Hindlimb muscle (tissue), 1 donor: ENCODE measurements at regions not wholly inside any gene's neighbourhood (a gene's known extent, or its start where the extent isn't known, plus 50 kb on each side); places are given as distances from the start of the nearest gene placed in this dataset.

ENCODE experiments used
- DNase-seq: peaks from one replicate; pipeline ENCODE4 v3.0.0-alpha.2; 2013

DNA sequence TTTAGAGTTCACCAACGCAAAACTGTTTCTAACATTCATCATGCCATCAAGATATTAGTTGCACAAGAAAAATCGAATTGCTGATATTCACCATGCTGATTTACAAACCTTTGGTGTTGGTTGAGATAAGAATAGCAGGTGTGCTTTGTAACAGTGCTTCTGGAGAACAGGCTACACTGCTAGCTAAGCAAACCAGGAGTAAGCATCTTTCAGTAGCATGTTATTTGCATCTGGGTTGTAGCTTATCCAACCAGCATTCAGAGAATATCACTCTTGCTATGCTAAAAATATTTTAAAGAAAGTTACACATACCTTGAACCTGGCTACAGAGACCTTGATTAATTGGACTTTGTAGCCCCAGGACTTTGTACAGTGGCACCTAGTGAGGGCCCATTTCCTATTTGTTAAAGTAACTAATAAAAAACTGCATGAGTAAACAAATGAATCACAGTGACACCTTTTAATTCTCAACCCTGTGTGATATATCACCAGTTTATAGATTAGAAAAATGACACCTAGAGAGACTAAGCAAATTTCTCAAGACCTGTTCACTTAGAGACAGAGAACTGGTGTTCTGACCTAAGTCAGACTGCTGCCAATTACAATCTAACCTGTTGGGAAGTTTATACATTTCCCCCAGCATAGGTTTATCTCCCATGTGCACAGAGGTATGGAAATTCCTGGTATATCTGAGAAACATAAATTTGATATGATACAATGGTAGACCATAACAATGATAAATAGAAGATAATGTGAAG lies 435.5 kb upstream of the TGFBR2 start:
- no peak for DNase-seq

DNA sequence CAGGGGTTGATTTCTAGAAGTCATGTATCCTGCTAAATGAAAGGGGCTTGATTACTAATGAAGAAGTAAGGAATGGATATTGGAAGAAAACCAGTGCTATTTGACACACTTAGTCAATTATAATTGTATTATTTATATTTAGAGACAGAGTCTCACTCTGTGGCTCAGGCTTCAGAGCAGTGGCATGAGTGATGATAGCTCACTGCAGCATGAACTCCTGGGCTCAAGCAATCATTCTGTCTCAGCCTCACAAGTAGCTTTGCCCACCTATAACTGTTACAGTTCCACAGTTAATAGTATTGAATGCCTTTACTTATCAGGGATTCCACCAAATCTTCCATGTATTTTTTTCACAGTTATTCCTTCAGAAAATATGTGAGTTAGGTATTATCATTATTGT lies 432.0 kb upstream of the TGFBR2 start:
- DNase-seq = no peak

DNA sequence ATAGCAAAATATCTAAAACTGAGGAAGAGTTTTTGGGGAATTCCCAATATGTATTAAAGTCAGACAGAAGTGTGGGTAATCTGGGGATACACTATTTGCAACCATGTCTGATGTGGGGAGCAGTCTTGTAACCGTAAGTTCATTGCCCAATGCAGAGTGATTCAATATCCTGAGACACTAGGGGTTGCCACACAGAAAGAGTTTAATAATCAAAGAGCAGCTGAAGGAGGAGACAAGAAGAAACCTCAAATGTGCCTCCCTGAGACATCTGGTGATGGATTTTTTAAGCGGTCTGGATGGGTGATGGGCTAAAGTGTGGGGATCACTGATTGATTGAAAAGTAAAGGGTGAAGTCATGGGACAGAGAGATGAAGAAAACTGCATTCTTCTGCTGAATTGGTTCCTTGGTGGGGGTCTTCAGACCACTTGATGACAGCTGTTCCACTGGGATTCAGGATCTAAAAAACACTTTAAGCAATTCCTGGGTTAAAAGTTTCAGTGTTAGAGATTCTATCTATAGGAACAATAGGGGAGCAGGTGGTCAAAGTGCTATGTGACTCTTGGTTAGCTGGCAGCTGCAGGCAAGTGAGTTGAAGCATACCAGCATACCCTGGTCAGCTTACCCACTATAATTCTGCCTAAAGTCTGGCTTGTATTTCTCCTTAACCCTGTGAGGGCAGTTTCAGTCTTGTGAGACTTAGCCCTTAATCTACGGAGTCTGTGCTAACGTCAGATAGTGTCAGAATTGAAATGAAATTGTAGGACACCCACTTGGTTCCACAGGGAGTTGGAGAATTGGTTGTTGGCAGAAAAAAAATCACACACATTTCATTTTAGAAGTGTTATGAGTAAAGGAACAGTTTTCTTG lies 425.9 kb upstream of the TGFBR2 start:
- DNase-seq = no peak

DNA sequence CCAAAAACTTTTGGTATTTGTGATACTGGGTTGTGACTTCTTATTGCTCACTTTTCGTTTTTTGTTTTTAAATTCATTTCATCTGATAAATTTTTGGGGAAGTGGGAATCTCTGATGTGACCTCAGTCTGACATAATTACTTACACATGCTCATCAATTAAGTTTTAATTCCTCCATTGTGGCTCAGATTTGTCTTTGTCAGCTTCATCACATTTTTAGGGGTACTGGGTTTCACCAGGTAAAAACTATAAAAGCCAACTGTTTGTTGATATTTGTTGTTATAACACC lies 425.3 kb upstream of the TGFBR2 start:
- DNase-seq = no peak

DNA sequence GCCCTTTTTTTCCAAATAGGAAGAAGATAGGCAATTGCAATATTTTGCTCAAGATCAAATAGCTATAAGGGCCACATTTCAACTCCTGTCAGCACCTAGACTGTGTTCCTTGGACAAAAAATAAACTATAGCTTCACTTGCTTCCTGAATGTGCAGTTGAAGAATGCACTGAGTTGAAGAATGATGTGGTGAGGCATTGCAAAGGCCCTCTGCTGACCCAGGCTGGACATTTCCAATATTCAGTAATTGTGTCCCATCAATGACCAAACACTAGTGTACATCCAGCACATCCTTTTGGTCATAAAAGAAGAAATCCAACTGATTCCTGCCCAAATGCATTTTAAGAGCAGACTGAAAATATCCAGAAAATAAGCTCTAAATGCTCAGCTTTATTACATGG lies 424.8 kb upstream of the TGFBR2 start:
- DNase-seq = no peak

DNA sequence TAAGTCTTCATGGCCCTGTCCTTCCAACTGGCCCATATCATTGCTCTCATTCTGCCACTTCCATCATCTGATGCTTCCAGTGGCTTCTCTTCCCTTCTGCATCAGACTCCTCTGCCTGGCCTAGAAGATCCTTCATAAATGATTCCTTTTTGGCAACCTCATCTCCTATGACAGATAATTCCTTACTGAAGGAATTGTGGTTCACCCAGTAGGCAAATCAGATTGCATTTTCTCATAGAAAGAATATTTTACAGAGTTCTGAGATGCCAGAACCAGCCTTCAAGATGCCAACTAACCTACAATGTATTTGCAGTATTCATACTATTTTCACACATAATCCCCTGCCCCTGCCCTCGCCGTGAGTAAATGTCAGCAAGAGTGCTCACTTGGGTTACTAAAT lies 423.0 kb upstream of the TGFBR2 start:
- no peak for DNase-seq

DNA sequence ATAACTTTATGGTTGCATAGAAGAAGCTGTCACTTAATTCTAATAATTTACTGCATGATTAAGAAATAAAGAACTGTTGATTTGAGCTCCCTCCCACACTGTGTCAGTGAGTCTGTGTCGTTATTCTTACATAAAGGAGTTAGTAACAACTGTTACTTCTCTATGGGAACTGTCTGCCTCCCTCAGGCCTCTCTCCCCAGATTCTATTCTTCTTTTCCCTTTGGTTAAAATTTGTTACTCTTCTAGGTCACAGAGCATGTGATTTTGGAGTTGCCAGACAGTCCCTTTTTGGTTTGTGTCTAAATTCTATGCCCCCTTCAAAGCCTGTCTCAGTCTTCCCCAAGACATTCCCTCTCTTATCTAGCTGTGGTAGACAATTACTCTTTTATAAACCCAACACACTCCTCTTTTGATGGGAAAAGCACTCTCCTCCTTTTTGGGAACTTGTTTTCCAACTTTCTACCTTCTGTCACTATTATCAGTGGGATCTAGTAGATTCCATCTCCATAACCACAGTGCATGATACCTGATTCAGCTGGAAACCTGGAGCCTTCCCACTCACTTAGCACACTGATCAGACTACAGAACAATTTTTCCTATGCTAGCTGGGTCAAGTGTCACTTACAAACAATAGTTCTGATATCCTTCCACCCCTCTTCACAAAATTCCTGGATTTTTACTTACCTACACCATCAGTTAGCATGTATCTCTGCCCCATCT lies 422.1 kb upstream of the TGFBR2 start:
- DNase-seq = no peak

DNA sequence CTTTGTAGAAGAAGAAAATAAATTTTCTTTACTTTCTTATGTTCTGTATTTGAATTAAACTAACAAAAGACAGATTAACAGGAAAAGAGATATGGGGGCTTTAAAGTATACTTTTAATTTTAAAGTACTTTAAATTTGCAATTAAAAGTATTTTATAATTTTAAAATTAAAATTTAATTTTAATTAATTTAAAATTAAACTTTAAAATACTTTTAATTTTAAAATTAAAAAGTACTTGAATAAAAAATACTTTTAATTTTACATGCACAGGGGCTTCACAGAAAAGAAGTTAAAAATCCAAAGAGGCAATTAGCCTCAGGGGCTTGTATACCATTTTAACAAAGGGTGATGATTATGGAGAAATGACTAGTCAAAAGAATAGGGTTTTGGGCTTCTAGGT lies 420.5 kb upstream of the TGFBR2 start:
- DNase-seq = no peak

DNA sequence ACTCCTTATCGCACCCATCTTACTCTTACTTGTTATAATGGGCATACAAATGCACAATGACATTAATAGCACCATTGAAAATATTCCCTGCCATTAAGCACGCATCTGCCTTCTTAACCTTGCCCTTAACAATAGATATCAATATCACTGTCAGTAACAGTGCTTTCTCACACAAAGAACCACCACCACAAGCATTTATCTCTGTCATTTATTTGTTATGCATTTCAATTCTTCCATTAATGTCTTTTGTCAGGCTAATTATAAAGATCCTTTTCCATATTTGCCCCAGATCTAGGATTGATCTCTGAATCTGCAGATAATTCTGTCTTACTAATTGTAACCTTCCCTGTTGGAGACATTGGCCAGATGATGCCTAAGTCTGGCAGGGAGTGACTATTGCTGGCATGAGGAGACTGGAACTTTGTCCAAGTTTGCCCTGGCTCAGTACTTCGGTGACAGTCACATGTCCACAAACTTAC lies 419.6 kb upstream of the TGFBR2 start:
- no peak for DNase-seq

DNA sequence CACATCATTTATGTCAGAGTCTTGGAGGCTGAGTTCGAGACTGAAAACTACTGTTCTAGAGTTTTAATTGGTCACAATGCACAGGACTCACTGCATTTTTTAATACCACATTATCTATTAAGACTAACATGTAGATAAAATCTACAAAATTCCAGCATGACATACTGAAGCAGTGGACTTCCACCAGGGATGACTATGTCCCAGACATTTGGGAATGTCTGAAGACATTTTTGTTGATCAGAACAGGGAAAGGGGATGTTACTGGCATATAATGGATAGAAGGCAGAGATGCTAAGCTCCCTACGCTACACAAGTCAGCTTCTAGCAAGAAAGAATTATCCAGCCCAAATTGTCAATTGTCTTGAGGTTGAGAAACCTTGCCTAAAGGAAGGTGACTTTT lies 419.0 kb upstream of the TGFBR2 start:
- no peak for DNase-seq

DNA sequence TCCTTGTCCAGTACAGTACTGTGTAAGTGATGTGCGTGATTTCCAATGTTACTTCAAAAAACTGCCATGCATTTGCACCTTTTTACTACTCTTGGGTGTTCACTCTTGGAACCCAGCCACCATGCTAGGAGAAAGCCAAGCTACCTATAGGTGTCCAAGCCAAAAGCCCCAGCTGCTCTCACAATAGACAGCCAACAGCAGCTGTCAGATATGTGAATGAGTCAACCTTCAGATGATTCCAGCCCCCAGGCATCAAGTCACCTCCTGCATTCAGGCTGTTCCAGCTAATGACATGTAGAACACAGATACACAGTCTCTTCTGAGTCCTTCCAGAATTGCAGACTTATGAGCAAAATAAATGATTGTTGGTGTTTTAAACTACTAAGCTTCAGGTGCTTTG lies 417.7 kb upstream of the TGFBR2 start:
- no peak for DNase-seq

DNA sequence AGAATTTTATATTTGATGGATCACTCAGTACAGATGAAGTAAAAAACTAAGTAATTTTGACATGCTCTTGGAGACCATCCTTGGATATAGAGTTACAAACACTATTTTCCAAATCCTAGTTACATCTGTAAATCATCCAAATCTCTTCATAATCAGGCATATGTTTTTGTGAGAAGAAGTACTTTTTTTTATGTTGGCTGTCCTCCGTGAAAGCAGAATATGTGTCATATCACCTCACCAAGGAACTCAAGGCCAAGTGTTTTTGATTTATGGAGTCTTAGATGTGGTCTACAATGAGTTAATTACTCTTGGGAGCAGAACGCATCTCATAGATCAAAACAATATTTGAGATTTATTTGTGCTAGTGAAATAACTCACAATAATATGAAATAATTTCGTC lies 416.5 kb upstream of the TGFBR2 start:
- DNase-seq = no peak

DNA sequence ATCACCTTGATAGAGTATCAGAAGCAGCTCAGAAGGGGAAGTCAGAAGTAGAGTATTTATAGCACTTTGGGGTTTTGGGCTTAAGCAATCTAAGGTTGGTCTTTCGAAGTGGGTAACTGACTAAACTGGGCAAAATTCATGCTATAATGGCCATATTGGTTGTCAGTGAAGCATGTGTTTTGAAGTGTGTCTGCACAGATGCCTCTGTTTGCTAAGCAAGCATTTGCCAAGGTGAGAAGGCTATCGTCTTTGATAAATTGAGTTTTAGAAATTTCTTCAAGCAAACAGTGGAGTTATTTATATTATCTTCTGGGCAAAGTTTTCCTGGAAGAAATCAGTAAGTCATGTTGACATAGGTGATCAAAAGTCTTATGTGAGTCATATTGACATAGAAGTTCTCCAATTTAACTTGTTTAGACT lies 412.8 kb upstream of the TGFBR2 start:
- DNase-seq = no peak

DNA sequence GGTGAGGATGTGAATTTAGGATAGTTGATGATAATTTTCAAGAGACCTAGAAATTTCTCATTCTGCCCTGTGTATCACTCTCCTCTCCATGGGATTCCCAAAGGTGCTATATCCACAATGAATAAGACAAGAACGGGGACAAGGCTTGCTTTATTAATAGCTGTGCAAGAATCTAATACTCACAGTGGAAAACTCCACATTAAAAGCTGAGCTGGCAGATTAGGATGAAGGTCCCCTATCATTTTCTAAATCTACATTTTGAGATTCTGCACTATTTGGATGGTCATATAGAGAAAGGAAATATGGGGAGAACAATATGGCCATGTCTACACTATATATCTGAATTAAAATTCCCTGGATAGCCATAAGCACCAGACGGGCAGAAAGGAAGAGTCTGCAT lies 411.0 kb upstream of the TGFBR2 start:
- DNase-seq = no peak

DNA sequence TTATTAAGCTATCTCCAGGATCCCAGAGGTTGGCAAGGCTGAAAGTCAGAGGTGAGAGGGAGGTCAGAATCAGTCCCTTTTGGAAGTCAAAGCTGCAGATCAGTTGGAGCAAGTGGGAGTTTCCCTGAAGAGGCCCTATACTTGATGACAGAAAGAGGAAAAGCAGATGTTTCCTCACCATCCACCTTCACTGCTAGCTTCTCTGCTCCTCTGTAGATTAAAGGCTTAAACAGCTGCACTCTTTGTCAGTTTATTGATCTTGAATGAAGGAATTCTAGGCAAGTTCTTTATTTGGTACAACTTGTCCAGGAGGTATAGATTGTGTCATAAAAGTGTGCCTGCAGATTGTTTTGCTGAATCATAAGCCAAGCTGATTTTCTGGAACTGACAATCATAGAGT lies 408.2 kb upstream of the TGFBR2 start:
- no peak for DNase-seq

DNA sequence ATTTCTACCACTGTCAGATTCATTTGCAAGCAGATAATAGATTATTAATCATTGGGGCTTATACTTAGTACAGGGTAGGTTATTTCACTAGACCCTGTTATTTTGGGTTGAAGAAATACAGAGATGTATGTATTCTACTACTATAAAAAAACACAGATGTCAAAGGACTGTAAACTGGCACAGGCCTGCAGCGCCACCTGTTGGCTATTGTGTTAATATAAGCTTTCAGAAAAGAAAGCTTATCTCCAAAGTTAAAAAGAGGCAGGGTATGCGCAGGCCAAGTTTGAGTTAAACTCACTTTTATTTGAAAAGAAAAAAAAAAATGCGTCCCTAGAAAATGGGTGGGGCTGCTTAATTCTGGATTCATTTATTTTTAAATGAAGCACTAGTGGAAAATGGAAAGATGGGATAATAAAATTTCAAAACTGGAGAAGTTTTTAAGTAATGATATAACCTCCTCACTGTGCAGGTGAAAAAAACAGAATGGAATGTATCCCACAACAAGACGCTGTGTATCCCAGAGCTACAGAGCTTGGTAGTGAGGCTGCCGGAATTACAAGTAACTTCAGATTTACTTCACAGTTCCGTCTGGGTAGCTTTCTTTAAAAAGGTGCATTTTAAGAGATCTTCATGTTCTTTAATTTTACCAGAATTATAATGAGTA lies 407.2 kb upstream of the TGFBR2 start:
- DNase-seq = peak; percentile 75

DNA sequence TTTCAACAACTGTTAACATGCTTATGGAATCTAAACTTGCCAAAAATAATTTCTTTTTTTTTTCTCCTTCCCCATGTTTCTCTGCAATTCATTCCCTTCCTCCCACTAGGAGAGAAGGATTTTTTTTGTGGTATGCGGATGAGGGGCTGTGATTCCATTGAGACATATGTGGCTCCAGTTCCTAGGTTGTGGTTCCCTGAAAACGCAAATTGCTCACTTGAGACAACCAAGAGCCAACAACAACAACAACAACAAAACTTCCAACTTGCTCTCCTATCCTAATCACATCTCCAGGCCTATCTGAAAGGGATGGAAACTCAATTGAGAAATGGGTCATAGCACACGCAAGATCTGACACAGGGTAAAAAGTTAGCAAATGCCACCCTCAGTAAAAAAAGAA lies 406.5 kb upstream of the TGFBR2 start:
- DNase-seq = no peak

DNA sequence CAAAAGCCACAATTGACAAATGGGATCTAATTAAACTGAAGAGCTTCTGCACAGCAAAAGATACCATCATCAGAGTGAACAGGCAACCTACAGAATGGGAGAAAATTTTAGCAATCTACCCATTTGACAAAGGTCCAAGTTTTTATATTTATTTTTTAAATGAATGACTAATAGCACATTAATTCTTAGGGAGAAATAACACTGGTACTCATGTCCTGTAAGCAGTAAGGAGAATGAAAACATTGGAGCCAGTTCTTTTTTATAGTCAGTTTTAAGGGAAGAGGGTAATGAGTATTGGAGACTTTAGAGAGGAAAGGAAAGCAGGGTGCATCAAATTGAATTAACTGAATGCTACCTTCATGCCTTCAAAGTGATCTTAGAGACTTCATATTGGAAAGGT lies 404.7 kb upstream of the TGFBR2 start:
- no peak for DNase-seq

DNA sequence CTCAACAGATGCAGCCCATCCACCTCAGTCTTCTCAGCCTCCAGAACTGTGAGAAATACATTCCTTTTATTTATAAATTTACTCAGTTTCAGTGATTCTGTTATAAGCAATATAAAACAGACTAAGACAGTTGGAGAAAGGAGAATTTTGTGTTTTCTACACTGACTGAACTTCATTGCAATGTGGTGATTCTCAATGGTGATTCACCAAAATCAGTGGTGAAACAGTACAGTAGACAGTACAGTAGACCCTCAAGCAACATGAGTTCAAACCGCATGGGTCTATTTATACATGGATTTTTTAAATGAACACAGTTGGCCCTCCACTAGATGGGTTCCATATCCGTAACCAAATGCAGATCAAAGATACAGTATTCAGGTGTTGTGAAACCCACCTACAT lies 403.1 kb upstream of the TGFBR2 start:
- no peak for DNase-seq

DNA sequence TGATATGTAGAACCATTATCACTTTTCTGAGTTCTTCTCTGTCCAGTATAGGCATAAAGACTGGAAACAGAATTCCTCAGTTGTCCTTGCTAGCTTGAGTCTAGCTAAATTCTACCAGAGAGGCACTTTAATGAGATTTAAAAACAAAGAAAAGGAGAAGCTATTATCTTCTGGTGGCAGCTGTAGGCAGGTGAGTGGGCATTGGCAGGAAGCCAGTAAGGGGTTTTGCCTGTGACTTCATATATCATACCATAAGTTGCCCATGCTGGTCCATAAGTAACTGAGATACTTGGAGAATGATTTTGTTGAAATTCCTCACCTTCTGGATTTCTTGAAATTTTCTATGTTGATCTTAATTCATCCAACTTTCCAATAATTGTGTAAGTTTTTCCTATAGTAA lies 402.3 kb upstream of the TGFBR2 start:
- DNase-seq = no peak

DNA sequence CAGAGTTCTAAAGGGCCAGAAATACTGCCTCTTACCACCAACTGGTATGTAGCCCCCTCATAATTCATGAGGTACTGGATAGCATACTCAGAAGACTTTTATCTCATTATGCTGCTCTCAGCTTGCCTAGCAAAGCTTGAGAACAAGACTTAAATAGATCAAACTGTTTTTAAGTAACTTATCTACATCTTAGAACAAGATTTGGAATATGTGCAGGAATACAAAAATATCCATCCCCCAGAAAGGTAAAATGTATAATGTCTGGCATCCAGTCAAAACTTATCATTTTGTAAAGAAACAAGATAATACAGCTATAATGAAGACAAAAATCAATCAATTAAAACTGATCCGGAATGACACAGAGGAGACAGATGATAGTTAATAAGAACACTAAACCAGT lies 400.4 kb upstream of the TGFBR2 start:
- no peak for DNase-seq

DNA sequence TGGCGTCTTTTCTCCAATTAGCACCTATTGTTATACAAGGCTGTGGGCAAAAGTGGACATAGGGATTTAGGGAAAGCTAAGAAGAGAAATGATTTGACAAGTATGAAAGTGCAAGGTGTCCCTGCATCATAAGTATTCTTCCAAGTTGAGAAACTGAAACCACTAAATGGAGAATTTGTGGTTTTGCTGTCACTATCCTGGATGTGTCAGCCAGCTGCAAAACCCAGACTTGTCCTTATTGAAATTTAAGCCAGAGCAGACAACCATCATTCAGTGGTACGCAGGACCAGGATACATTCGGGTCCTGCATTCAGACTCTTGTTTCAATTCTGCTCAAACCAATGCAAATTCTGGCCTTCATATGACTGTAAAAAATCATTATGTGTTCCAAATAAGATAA lies 384.8 kb upstream of the TGFBR2 start:
- DNase-seq = no peak

DNA sequence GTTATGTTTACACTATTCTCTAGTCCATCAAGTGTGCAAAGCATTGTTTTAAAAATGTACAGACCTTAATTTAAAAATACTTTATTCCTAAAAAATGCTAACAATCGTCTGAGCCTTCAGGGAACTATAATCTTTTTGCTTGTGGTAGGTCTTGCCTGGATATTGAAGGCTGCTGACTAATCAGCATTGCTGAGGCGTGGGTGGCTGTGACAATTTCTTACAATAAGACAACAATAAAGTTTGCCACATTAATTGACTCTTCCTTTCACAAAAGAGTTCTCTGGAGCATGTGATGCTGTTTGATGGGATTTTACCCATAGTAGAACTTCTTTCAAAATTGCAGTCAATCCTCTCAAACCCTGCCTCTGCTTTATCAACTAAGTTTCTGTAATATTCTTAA lies 384.0 kb upstream of the TGFBR2 start:
- no peak for DNase-seq
